Transverse colon (tissue), 4 donors: ENCODE measurements at regions not wholly inside any gene's neighbourhood (a gene's known extent, or its start where the extent isn't known, plus 50 kb on each side); places are given as distances from the start of the nearest gene placed in this dataset.

Experiments
- DNase-seq: peaks from one replicate; pipeline ENCODE4 v3.0.0-alpha.2; 2019
- H3K27ac ChIP-seq, 4 donors: fragments of 200-600 bp; sonication (generic); 2 replicates each; pipeline ENCODE4 v1.5.1; 2016 to 2018; ENCODE audit warnings: inconsistent platforms in 4 of 4
- H3K27me3 ChIP-seq: fragments of 200-600 bp; sonication (generic); 2 replicates; pipeline ENCODE4 v1.5.1; 2017; ENCODE audit warnings: inconsistent platforms
- H3K36me3 ChIP-seq, 4 donors: fragments of 200-600 bp; sonication (generic); 2 replicates each; pipeline ENCODE4 v1.5.1; 2017 to 2019; ENCODE audit warnings: inconsistent platforms in 4 of 4
- H3K4me1 ChIP-seq, 4 donors: fragments of 200-600 bp; sonication (generic); 2 replicates each; pipeline ENCODE4 v1.5.1; 2017 to 2020; ENCODE audit warnings: inconsistent platforms in 4 of 4
- H3K4me3 ChIP-seq, 4 donors: fragments of 200-600 bp; sonication (generic); 1 replicate in 1 of 4; 2 replicates in 3 of 4; pipeline versions ENCODE4 v1.5.1 to v1.6.1; 2017 to 2019; ENCODE audit warnings: inconsistent platforms in 4 of 4
- H3K9me3 ChIP-seq, 2 donors: fragments of 200-600 bp; sonication (generic); 2 replicates each; pipeline ENCODE4 v1.5.1; 2017 to 2019; ENCODE audit warnings: inconsistent platforms in 2 of 2
- CTCF ChIP-seq, 5 experiments: fragments of 200-600 bp in 3 of 5; fragments of 450-650 bp in 2 of 5; sonication (generic) in 3 of 5; IDR thresholded peaks; 1 replicate in 2 of 5; 2 replicates in 3 of 5; pipeline ENCODE4 v1.5.1; 2016 to 2017; ENCODE audit warnings: antibody characterized with exemption in 5 of 5, inconsistent platforms in 3 of 5, mild to moderate bottlenecking in 2 of 5, moderate library complexity in 1 of 5
- EP300 ChIP-seq: sonication (generic); formaldehyde crosslinking; IDR thresholded peaks from one replicate; pipeline ENCODE4 v1.6.1; 2017; ENCODE audit warnings: antibody characterized with exemption, low read depth
- POLR2A ChIP-seq: fragments of 450-650 bp; IDR thresholded peaks from one replicate; pipeline ENCODE4 v1.6.1; 2016; ENCODE audit warnings: antibody characterized with exemption, mild to moderate bottlenecking, moderate library complexity
- POLR2AphosphoS5 ChIP-seq, 3 donors: sonication (generic); formaldehyde crosslinking; IDR thresholded peaks; one replicate each; pipeline ENCODE4 v1.6.1; 2016; ENCODE audit warnings: antibody characterized with exemption in 3 of 3
- WGBS, 2 donors: methylation state at CpG; one replicate each; pipeline ENCODE4 v1.1.5; 2018; ENCODE audit warnings: low coverage in 1 of 2; 5-methylcytosine and 5-hydroxymethylcytosine counted together
- in situ Hi-C, 4 donors: fragments of 200-750 bp; cut with MboI; loops; one replicate each; pipeline versions ENCODE4 v1.15.0 to v1.15.1; 2017; ENCODE audit warnings: low sequenced_read_pairs in 3 of 4, low pct_ligation_motif_present in 1 of 4, low pct_unique_long_range_greater_than_20kb in 1 of 4
- intact Hi-C: fragments of 100-400 bp; cut with DNase I; formaldehyde crosslinking; loops from one replicate; pipeline ENCODE4 v1.15.1; 2023; ENCODE audit warnings: low total_unique reads

- Histone ChIP-seq H3K27ac (no peak overlapping the region), H3K36me3 (no peaks in the 10 kb centered on the region), H3K4me3 (no peak overlapping the region), H3K9me3 (no peaks in the 10 kb centered on the region), H3K27me3 (no peaks in the 10 kb centered on the region), H3K4me1 (no peaks in the 10 kb centered on the region)
- no peak for DNase-seq
- 37 to 42% methylated on average over 1 of the region's 1 CpG for WGBS, 2 donors
- intact Hi-C loops, result no loop called here
- in situ Hi-C loops, result no loop called here
- no peak for TF ChIP-seq POLR2AphosphoS5 (IDR thresholded peaks at IDR 0.05)
- TF ChIP-seq POLR2A, result no peak
- no peak for TF ChIP-seq CTCF (IDR thresholded peaks at IDR 0.05)
- no peak for TF ChIP-seq EP300
These were observed 50.9 kb upstream of the RGPD4 start for GRCh38 chr2:107775791-107776190.

GRCh38 chr2:107776362-107776761 lies 50.3 kb upstream of the RGPD4 start:
- H3K36me3 ChIP-seq, result no peaks in the 10 kb centered on the region
- H3K27ac ChIP-seq, result no peak overlapping the region
- H3K27me3 ChIP-seq, result no peaks in the 10 kb centered on the region
- WGBS, 2 donors, result 83% methylated on average over 2 of the region's 2 CpGs
- in situ Hi-C loops, result no loop called here
- TF ChIP-seq POLR2A, result no peak
- H3K9me3 ChIP-seq, result no peaks in the 10 kb centered on the region
- intact Hi-C loops, result no loop called here
- no peak for DNase-seq
- H3K4me1 ChIP-seq, result no peaks in the 10 kb centered on the region
- no peak overlapping the region for H3K4me3 ChIP-seq
